Heart left ventricle (tissue), 13 donors: ENCODE measurements at regions not wholly inside any gene's neighbourhood (a gene's known extent, or its start where the extent isn't known, plus 50 kb on each side); places are given as distances from the start of the nearest gene placed in this dataset.

ENCODE experiments used
- POLR2A ChIP-seq, 2 donors: fragments of 450-650 bp; IDR thresholded peaks; one replicate each; pipeline ENCODE4 v1.6.1; 2017; ENCODE audit warnings: antibody characterized with exemption in 2 of 2, mild to moderate bottlenecking in 2 of 2, moderate library complexity in 2 of 2
- TF ChIP-seq, protein P1 (sequence below), 12 donors: fragments of 200-600 bp; sonication (generic) in 4 of 12; IDR thresholded peaks; one replicate each; pipeline versions ENCODE4 v1.5.0 to v1.8.0; 2018 to 2022; ENCODE audit warnings: antibody characterized with exemption in 12 of 12, mild to moderate bottlenecking in 5 of 12
- donor health status: ischemic (EF 13 %, LVEDD 7.1; RV severe dilation, severe dysfunction).
- donor health status: DM: no; HTN: yes; CAD: no.
- donor health status: DM: no; HTN: no; CAD: no.
- donor health status: ischemic (EF 25% LVEDD 6.9; RV normal size, moderate dysfunction).
- donor health status: ischemic (EF 25% LVEDD 5.7; RV mildly dilated, moderate dysfunction).
- donor health status: ischemic (EF 35%, LVEDD 5.7; RV mildly dilated, moderate dysfunction).
- donor health status: nonischemic (EF 11% LVEDD 7.7; RV severe dilation, severe dysfunction).
- donor health status: DM: yes; HTN: yes; CAD: no.
- donor health status: PGD.
- donor health status: ischemic (EF 29% LVEDD 5.4; RV normal size, mild dysfunction).
- donor health status: nonischemic (EF 23%, LVEDD 6.1; RV moderate dilation, normal function).

GRCh38 chr5:118705959-118706667, 282.2 kb downstream of the DTWD2 start:
- no peak for TF ChIP-seq POLR2A (IDR thresholded peaks at IDR 0.05)
- TF ChIP-seq, protein P1, sequence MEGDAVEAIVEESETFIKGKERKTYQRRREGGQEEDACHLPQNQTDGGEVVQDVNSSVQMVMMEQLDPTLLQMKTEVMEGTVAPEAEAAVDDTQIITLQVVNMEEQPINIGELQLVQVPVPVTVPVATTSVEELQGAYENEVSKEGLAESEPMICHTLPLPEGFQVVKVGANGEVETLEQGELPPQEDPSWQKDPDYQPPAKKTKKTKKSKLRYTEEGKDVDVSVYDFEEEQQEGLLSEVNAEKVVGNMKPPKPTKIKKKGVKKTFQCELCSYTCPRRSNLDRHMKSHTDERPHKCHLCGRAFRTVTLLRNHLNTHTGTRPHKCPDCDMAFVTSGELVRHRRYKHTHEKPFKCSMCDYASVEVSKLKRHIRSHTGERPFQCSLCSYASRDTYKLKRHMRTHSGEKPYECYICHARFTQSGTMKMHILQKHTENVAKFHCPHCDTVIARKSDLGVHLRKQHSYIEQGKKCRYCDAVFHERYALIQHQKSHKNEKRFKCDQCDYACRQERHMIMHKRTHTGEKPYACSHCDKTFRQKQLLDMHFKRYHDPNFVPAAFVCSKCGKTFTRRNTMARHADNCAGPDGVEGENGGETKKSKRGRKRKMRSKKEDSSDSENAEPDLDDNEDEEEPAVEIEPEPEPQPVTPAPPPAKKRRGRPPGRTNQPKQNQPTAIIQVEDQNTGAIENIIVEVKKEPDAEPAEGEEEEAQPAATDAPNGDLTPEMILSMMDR (IDR thresholded peaks at IDR 0.05) = no peak
